Endothelial cell of umbilical vein (primary cell): ENCODE measurements at regions not wholly inside any gene's neighbourhood (a gene's known extent, or its start where the extent isn't known, plus 50 kb on each side); places are given as distances from the start of the nearest gene placed in this dataset.

Experiments
- BruUV-seq: library from RNA; stranded (reverse); fragments of 400-500 nt; replicated peaks from 2 replicates; lab custom pipeline; 2021; lab: Mats Ljungman, UMichigan
- CTCF ChIA-PET: fragments of 300-600, 350-600 bp; sonication (Branson Sonifier 250); formaldehyde crosslinking; loops from one replicate; lab custom pipeline; 2021; ENCODE audit warnings: antibody characterized with exemption, inconsistent platforms; lab: Charles Lee
- POLR2A ChIA-PET: fragments of 300-600, 350-600 bp; sonication (Branson Sonifier 250); formaldehyde crosslinking; loops from one replicate; lab custom pipeline; 2021; ENCODE audit warnings: antibody characterized with exemption, inconsistent platforms; lab: Charles Lee
- DNase-seq: peaks from one replicate; pipeline ENCODE4 v3.0.0-alpha.2; 2011; ENCODE audit warnings: low read depth, low spot score
- FAIRE-seq: peaks from 2 replicates; lab custom pipeline; 2011; peaks lifted over from hg19 to GRCh38; lab: Jason Lieb, UNC
- H2AFZ ChIP-seq: 2 replicates; pipeline ENCODE4 v1.6.0; 2012; ENCODE audit warnings: low read depth, low read length, control low read depth, inconsistent platforms
- H3K27ac ChIP-seq: 2 replicates; pipeline ENCODE4 v1.5.1; 2011; ENCODE audit warnings: low read depth, mild to moderate bottlenecking, control low read depth, low read length, moderate library complexity; ENCODE audit not compliant: insufficient read depth
- H3K27me3 ChIP-seq, 2 experiments: 2 replicates each; pipeline versions ENCODE4 v1.6.0 to v1.6.1; 2011; ENCODE audit warnings: low read length in 2 of 2, mixed read lengths in 1 of 2; ENCODE audit not compliant: control insufficient read depth in 2 of 2, insufficient read depth in 2 of 2
- H3K36me3 ChIP-seq, 2 experiments: 2 replicates in 1 of 2; 3 replicates in 1 of 2; pipeline ENCODE4 v1.5.1; 2011; ENCODE audit warnings: low read length in 2 of 2, mild to moderate bottlenecking in 1 of 2, moderate library complexity in 1 of 2; ENCODE audit not compliant: control insufficient read depth in 2 of 2, insufficient read depth in 2 of 2; ENCODE audit errors: extremely low read depth in 1 of 2
- H3K4me1 ChIP-seq: 3 replicates; pipeline ENCODE4 v1.5.1; 2011; ENCODE audit warnings: mild to moderate bottlenecking, low read length; ENCODE audit not compliant: control insufficient read depth, insufficient read depth; ENCODE audit errors: extremely low read depth
- H3K4me2 ChIP-seq: 2 replicates; pipeline ENCODE4 v1.6.1; 2011; ENCODE audit warnings: low read length, control low read depth, mixed read lengths; ENCODE audit not compliant: insufficient read depth
- H3K4me3 ChIP-seq, 3 experiments: fragments of 200-600 bp in 1 of 3; sonication (generic), shearing (Covaris generic) in 1 of 3; replicated peaks in 1 of 3; 2 replicates each; pipeline ENCODE4 v1.5.1; 2011 to 2016; ENCODE audit warnings: control low read depth in 3 of 3, low read length in 3 of 3, mild to moderate bottlenecking in 2 of 3, inconsistent platforms in 1 of 3, low read depth in 1 of 3, moderate library complexity in 1 of 3; ENCODE audit not compliant: insufficient read depth in 1 of 3
- H3K79me2 ChIP-seq: 2 replicates; pipeline ENCODE4 v1.6.0; 2012; ENCODE audit warnings: low read length, inconsistent platforms; ENCODE audit not compliant: control insufficient read depth, insufficient read depth
- H3K9ac ChIP-seq: replicated peaks from 2 replicates; pipeline ENCODE3; 2011; ENCODE audit warnings: low read length, control low read depth; ENCODE audit not compliant: insufficient read depth; ENCODE audit errors: extremely low read depth
- H3K9me1 ChIP-seq: replicated peaks from 3 replicates; pipeline ENCODE4 v1.6.0; 2011; ENCODE audit warnings: mild to moderate bottlenecking, low read length; ENCODE audit not compliant: control insufficient read depth, insufficient read depth; ENCODE audit errors: extremely low read depth
- H3K9me3 ChIP-seq: replicated peaks from 2 replicates; pipeline ENCODE4 v1.5.1; 2012; ENCODE audit warnings: low read length, inconsistent platforms; ENCODE audit not compliant: control insufficient read depth, insufficient read depth
- H4K20me1 ChIP-seq: replicated peaks from 2 replicates; pipeline ENCODE3; 2011; ENCODE audit warnings: mild to moderate bottlenecking, low read length; ENCODE audit not compliant: control insufficient read depth, insufficient read depth; ENCODE audit errors: extremely low read depth
- EZH2 ChIP-seq: IDR thresholded peaks from 2 replicates; pipeline ENCODE4 v1.6.1; 2012; ENCODE audit warnings: borderline replicate concordance, low read depth, mild to moderate bottlenecking, moderate library complexity, low read length, inconsistent platforms; ENCODE audit not compliant: severe bottlenecking
- FOS ChIP-seq: IDR thresholded peaks from 2 replicates; pipeline ENCODE4 v1.6.1; 2011; ENCODE audit warnings: mild to moderate bottlenecking, low read length, moderate library complexity, borderline replicate concordance; ENCODE audit not compliant: insufficient read depth
- GATA2 ChIP-seq: IDR thresholded peaks from 2 replicates; pipeline ENCODE4 v1.7.0; 2011; ENCODE audit warnings: low read depth, mild to moderate bottlenecking, moderate library complexity, mixed read lengths, low read length; ENCODE audit not compliant: insufficient read length, insufficient read depth
- JUN ChIP-seq: IDR thresholded peaks from 2 replicates; pipeline ENCODE4 v1.6.1; 2011; ENCODE audit warnings: borderline replicate concordance, low read depth; ENCODE audit not compliant: insufficient read length, insufficient read depth
- MAX ChIP-seq: IDR thresholded peaks from 2 replicates; pipeline ENCODE4 v1.6.1; 2011; ENCODE audit not compliant: insufficient read depth, insufficient read length
- MYC ChIP-seq: IDR thresholded peaks from one replicate; pipeline ENCODE4 v1.6.1; 2011; ENCODE audit warnings: mild to moderate bottlenecking, low read depth, low read length
- POLR2A ChIP-seq: IDR thresholded peaks from 2 replicates; pipeline ENCODE4 v1.6.1; 2012; ENCODE audit warnings: low read depth, mild to moderate bottlenecking, control low read depth, low read length
- POLR2AphosphoS5 ChIP-seq: IDR thresholded peaks from 2 replicates; pipeline ENCODE4 v1.6.1; 2012; ENCODE audit warnings: low read depth, mild to moderate bottlenecking, control low read depth, low read length, moderate library complexity; ENCODE audit not compliant: insufficient read depth
- dilution Hi-C: fragments of 300-500 bp; cut with MboI; formaldehyde crosslinking; loops from one replicate; pipeline ENCODE4 v1.15.0; 2019; ENCODE audit warnings: low sequenced_read_pairs; ENCODE audit not compliant: extremely low pct_ligation_motif_present
- intact Hi-C: fragments of 100-400 bp; cut with micrococcal nuclease; formaldehyde crosslinking; loops from one replicate; pipeline ENCODE4 v1.10.0; 2022
- TF ChIP-seq, protein P1 (sequence below), 2 donors: IDR thresholded peaks; 1 replicate in 1 of 2; 2 replicates in 1 of 2; pipeline ENCODE4 v1.5.1; 2011; ENCODE audit warnings: low read length in 2 of 2, mild to moderate bottlenecking in 2 of 2, moderate library complexity in 2 of 2, control low read depth in 1 of 2, inconsistent platforms in 1 of 2, low read depth in 1 of 2; ENCODE audit not compliant: insufficient read depth in 1 of 2; ENCODE audit errors: extremely low read depth in 1 of 2

DNA sequence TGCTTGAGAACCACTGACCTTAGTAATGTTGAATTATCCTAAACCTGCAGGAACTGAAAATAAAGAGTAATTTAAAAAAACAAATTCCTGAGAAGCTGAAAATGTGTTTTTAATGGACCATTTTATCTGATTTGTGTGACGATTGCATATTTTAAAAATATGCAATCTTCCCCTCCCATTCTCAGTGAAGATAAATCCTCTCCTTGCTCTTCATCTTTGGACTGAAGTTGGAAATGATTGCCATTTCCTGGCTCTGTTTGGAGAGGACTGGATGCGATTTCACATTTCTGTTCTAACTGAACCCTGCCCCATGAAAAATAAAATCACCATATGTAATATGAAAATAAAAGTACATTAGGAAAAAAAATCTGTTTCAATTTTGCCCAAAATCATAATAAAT, 216.3 kb downstream of the SLC6A15 start:
- no peaks in the 10 kb centered on the region for H3K9me1 ChIP-seq
- no peak overlapping the region for H3K4me2 ChIP-seq
- dilution Hi-C loops (no loop called here), intact Hi-C loops (no loop called here)
- CTCF ChIA-PET, result no interaction called here
- FAIRE-seq, result no peak
- no peaks in the 10 kb centered on the region for H3K9me3 ChIP-seq
- TF ChIP-seq EZH2 (no peak), MYC (no peak), FOS (no peak), JUN (no peak), POLR2AphosphoS5 (no peak), MAX (no peak), POLR2A (no peak), GATA2 (no peak)
- TF ChIP-seq, protein P1, sequence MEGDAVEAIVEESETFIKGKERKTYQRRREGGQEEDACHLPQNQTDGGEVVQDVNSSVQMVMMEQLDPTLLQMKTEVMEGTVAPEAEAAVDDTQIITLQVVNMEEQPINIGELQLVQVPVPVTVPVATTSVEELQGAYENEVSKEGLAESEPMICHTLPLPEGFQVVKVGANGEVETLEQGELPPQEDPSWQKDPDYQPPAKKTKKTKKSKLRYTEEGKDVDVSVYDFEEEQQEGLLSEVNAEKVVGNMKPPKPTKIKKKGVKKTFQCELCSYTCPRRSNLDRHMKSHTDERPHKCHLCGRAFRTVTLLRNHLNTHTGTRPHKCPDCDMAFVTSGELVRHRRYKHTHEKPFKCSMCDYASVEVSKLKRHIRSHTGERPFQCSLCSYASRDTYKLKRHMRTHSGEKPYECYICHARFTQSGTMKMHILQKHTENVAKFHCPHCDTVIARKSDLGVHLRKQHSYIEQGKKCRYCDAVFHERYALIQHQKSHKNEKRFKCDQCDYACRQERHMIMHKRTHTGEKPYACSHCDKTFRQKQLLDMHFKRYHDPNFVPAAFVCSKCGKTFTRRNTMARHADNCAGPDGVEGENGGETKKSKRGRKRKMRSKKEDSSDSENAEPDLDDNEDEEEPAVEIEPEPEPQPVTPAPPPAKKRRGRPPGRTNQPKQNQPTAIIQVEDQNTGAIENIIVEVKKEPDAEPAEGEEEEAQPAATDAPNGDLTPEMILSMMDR (IDR thresholded peaks at IDR 0.05; ENCODE audit: extremely low read depth in 1 of 2, insufficient read depth in 1 of 2, low read depth in 1 of 2, low read length in 2 of 2), result no peak
- POLR2A ChIA-PET, result no interaction called here
- no peaks in the 10 kb centered on the region for H4K20me1 ChIP-seq
- no peak for DNase-seq
- no peak overlapping the region for H3K9ac ChIP-seq
- no peak overlapping the region for H3K4me3 ChIP-seq
- no peaks in the 10 kb centered on the region for H3K27me3 ChIP-seq
- H3K27ac ChIP-seq, result no peak overlapping the region
- no peaks in the 10 kb centered on the region for H3K36me3 ChIP-seq
- no peaks in the 10 kb centered on the region for H3K79me2 ChIP-seq
- no TSS peak for BruUV-seq
- no peaks in the 10 kb centered on the region for H3K4me1 ChIP-seq
- H2AFZ ChIP-seq, result no peak overlapping the region
